Fibroblast of villous mesenchyme (primary cell): ENCODE measurements at regions not wholly inside any gene's neighbourhood (a gene's known extent, or its start where the extent isn't known, plus 50 kb on each side); places are given as distances from the start of the nearest gene placed in this dataset.

ENCODE experiments used
- DNase-seq: peaks from one replicate; pipeline ENCODE4 v3.0.0-alpha.2; 2010; ENCODE audit warnings: low read depth
- H3K4me3 ChIP-seq: 2 replicates; pipeline ENCODE4 v1.5.1; 2011; ENCODE audit warnings: low read depth, mild to moderate bottlenecking, low read length
- CTCF ChIP-seq: IDR thresholded peaks from 2 replicates; pipeline ENCODE4 v1.5.1; 2012; ENCODE audit warnings: low read depth, mild to moderate bottlenecking, low read length; ENCODE audit not compliant: insufficient read depth

- no peak for DNase-seq
- H3K4me3 ChIP-seq = no peak overlapping the region
- no peak for TF ChIP-seq CTCF
These were observed 300.5 kb downstream of the PCDH17 start for GRCh38 chr13:57932061-57932460.

- TF ChIP-seq CTCF = no peak
- no peak overlapping the region for H3K4me3 ChIP-seq
- no peak for DNase-seq
These were observed 302.1 kb downstream of the PCDH17 start for GRCh38 chr13:57933606-57934005.

- no peak for TF ChIP-seq CTCF
- DNase-seq = no peak
- H3K4me3 ChIP-seq = no peak overlapping the region
These were observed 304.4 kb downstream of the PCDH17 start for GRCh38 chr13:57935965-57936364.

- no peak for DNase-seq
- no peak for TF ChIP-seq CTCF
- no peak overlapping the region for H3K4me3 ChIP-seq
These were observed 314.8 kb downstream of the PCDH17 start for GRCh38 chr13:57946361-57946760.

- DNase-seq = no peak
- no peak overlapping the region for H3K4me3 ChIP-seq
- TF ChIP-seq CTCF = no peak
These were observed 317.3 kb downstream of the PCDH17 start for GRCh38 chr13:57948884-57949283.

- no peak for DNase-seq
- no peak overlapping the region for H3K4me3 ChIP-seq
- TF ChIP-seq CTCF = no peak
These were observed 338.4 kb downstream of the PCDH17 start for GRCh38 chr13:57969951-57970350.

- no peak for TF ChIP-seq CTCF
- DNase-seq = no peak
- no peak overlapping the region for H3K4me3 ChIP-seq
These were observed 338.9 kb downstream of the PCDH17 start for GRCh38 chr13:57970404-57970803.
